Ishikawa (cell line): ENCODE measurements at regions not wholly inside any gene's neighbourhood (a gene's known extent, or its start where the extent isn't known, plus 50 kb on each side); places are given as distances from the start of the nearest gene placed in this dataset.

Source experiments
- CEBPB ChIP-seq: IDR thresholded peaks from 2 replicates; pipeline ENCODE4 v1.6.1; 2012
- CREB1 ChIP-seq: IDR thresholded peaks from 2 replicates; pipeline ENCODE4 v1.6.1; 2012; ENCODE audit warnings: low read depth
- EGR1 ChIP-seq: IDR thresholded peaks from 2 replicates; pipeline ENCODE4 v1.6.1; 2012
- EP300 ChIP-seq: IDR thresholded peaks from 2 replicates; pipeline ENCODE4 v1.6.1; 2012; ENCODE audit warnings: borderline replicate concordance
- FOXM1 ChIP-seq: IDR thresholded peaks from 2 replicates; pipeline ENCODE4 v1.6.1; 2012; ENCODE audit warnings: low read depth, borderline replicate concordance
- NFIC ChIP-seq: IDR thresholded peaks from 2 replicates; pipeline ENCODE4 v1.6.1; 2012
- RAD21 ChIP-seq: IDR thresholded peaks from 2 replicates; pipeline ENCODE4 v1.6.1; 2012; ENCODE audit warnings: low read depth
- REST ChIP-seq: IDR thresholded peaks from 2 replicates; pipeline ENCODE4 v1.6.1; 2012; ENCODE audit warnings: low read depth, mild to moderate bottlenecking
- TAF1 ChIP-seq: IDR thresholded peaks from 2 replicates; pipeline ENCODE4 v1.6.1; 2012; ENCODE audit warnings: low read depth, mild to moderate bottlenecking
- TCF12 ChIP-seq: IDR thresholded peaks from 2 replicates; pipeline ENCODE4 v1.6.1; 2012; ENCODE audit warnings: low read depth
- TEAD4 ChIP-seq: IDR thresholded peaks from 2 replicates; pipeline ENCODE4 v1.6.1; 2012
- YY1 ChIP-seq: IDR thresholded peaks from 2 replicates; pipeline ENCODE4 v1.6.1; 2012; ENCODE audit warnings: low read depth
- ZBTB7A ChIP-seq: IDR thresholded peaks from 2 replicates; pipeline ENCODE4 v1.6.1; 2012; ENCODE audit warnings: low read depth
- TF ChIP-seq, protein P1 (sequence below): IDR thresholded peaks from 2 replicates; pipeline ENCODE4 v1.6.1; 2012
- TF ChIP-seq, protein P2 (sequence below): IDR thresholded peaks from 2 replicates; pipeline ENCODE4 v1.6.1; 2012

- TF ChIP-seq RAD21 (no peak), TCF12 (no peak), TAF1 (no peak), TEAD4 (no peak), REST (no peak), EP300 (no peak), FOXM1 (no peak), NFIC (no peak), YY1 (no peak), ZBTB7A (no peak)
- TF ChIP-seq, protein P1, sequence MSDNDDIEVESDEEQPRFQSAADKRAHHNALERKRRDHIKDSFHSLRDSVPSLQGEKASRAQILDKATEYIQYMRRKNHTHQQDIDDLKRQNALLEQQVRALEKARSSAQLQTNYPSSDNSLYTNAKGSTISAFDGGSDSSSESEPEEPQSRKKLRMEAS, result no peak
These were observed 810.7 kb downstream of the BRD1 start for GRCh38 chr22:49016909-49017481.

DNA sequence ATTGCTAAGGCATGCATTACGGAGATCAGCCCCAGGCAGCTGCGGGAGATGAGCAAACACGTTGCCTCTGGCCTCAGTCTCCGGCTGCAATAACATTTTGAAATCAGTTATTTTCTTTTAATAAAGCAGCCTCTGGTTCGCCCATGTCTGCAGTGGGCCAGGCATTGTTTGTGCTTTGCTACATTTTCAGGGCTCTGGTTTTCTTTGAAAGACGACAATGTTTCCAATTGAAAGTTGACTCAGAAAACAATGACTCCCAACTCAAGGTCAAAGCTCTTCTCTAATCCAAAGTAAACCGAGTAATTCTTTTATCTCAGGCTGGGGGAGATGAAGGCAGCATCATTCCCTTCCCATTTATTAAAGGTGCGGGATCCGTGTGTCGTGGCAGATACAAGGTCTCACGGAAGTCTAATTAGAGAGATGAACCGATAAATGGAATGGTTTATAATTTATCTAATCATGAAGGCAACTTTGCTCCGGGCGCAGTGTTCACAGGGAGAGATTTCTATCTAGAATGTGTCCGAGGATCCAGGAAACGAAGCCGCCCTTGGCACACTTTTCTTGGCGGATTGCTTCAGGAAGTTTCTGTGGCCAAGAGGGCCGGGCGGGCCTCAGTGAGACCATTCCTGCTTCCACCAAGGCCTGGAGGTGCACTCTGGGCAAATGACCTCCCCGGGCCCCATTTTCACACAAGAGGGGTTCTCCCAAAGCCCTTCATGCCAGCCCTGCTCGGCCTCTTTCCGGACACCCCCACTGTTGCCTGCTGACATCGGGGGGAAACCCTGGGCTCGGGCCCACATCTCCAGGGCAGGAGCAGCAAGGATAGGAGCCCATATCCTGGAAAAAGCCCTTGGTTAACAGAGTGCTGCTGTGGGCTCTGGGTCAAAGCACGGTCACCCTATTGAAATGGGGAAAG, 811.4 kb downstream of the BRD1 start:
- TF ChIP-seq, protein P2, sequence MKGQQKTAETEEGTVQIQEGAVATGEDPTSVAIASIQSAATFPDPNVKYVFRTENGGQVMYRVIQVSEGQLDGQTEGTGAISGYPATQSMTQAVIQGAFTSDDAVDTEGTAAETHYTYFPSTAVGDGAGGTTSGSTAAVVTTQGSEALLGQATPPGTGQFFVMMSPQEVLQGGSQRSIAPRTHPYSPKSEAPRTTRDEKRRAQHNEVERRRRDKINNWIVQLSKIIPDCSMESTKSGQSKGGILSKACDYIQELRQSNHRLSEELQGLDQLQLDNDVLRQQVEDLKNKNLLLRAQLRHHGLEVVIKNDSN, result no peak

- TF ChIP-seq TCF12 (no peak), FOXM1 (no peak), TEAD4 (no peak), CREB1 (no peak), RAD21 (no peak), NFIC (no peak), CEBPB (no peak), EGR1 (no peak), REST (no peak)
- TF ChIP-seq, protein P2, result no peak
- TF ChIP-seq, protein P1, result no peak
These were observed 812.2 kb downstream of the BRD1 start for GRCh38 chr22:49015459-49015858.

DNA sequence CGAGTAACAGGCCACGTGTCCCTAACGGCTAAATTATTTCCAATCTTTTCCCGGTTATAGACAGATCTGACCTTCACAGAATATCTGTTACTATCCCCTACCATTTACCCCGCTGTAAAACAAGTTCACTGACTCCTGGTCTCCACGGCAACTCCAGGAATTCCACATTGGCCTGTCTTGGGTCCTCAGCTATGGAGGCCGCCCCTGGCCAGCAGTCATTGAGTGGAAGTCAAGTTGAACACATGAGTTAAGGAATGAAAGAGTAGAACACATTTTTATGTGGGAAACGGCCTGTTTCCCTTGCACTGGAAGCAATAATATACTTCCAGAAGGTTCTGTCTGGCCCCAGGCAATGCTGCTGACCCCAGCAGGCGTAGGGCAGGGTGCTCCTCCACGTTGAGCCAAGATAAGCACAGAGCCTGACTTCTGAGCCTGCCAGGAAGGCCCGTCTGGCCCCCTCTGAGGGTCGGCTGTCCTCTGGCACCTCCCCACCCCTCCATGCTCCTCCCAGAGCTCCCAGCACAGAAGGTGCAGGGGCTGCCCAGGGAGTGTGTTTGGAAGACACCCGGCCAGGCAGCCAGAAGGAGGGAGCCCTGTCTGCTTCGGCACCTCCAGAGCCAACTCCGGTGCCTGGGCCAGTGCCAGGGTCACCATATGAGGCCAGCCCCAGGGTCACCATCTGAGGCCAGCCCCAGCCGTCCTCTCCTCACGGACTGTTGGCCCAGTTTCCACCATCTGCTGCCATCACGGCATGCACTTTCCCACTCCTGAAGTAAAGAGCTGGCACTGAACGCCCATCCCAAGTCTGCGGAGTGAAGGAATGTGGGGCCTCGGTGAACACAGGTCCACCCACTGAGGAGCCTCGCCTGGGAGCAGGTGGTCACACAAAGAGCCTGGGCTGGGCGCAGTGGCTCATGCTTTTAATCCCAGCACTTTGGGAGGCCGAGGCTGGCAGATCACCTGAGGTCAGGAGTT, 813.2 kb downstream of the BRD1 start:
- TF ChIP-seq RAD21 (no peak), NFIC (no peak), REST (no peak), TCF12 (no peak), YY1 (no peak), ZBTB7A (no peak), CEBPB (no peak), FOXM1 (no peak), TAF1 (no peak), TEAD4 (no peak), CREB1 (no peak), EGR1 (no peak), EP300 (no peak)
- TF ChIP-seq, protein P1, result no peak
- TF ChIP-seq, protein P2, result no peak
